Endothelial cell (in vitro differentiated cells): ENCODE measurements at regions not wholly inside any gene's neighbourhood (a gene's known extent, or its start where the extent isn't known, plus 50 kb on each side); places are given as distances from the start of the nearest gene placed in this dataset.
A peak's percentile ranks its signal among the peaks of the same experiment; 100 is the strongest.

ENCODE experiments used
- DNase-seq: peaks from one replicate; pipeline ENCODE4 v3.0.0; 2021; ENCODE audit warnings: low spot score
- H3K27ac Mint-ChIP-seq: one replicate; pipeline ENCODE4 v1.8.0; 2021; ENCODE audit warnings: mixed read lengths, inconsistent platforms; ENCODE audit not compliant: unreplicated experiment
- H3K27me3 Mint-ChIP-seq: one replicate; pipeline ENCODE4 v1.8.0; 2021; ENCODE audit warnings: mild to moderate bottlenecking, moderate library complexity, mixed read lengths, inconsistent platforms; ENCODE audit not compliant: unreplicated experiment
- H3K36me3 Mint-ChIP-seq: one replicate; pipeline ENCODE4 v1.8.0; 2021; ENCODE audit warnings: mild to moderate bottlenecking, low read depth, mixed read lengths, inconsistent platforms; ENCODE audit not compliant: unreplicated experiment
- H3K4me1 Mint-ChIP-seq: one replicate; pipeline ENCODE4 v1.8.0; 2021; ENCODE audit warnings: mild to moderate bottlenecking, mixed read lengths, inconsistent platforms; ENCODE audit not compliant: unreplicated experiment
- H3K4me3 Mint-ChIP-seq: one replicate; pipeline ENCODE4 v1.8.0; 2021; ENCODE audit warnings: mild to moderate bottlenecking, mixed read lengths, inconsistent platforms; ENCODE audit not compliant: unreplicated experiment
- H3K9me3 Mint-ChIP-seq: one replicate; pipeline ENCODE4 v1.8.0; 2021; ENCODE audit warnings: mixed read lengths, inconsistent platforms; ENCODE audit not compliant: unreplicated experiment
- TF ChIP-seq, protein P1 (sequence below): fragments of 200-600 bp; sonication (generic); IDR thresholded peaks from one replicate; pipeline ENCODE4 v1.5.0; 2021; ENCODE audit warnings: antibody characterized with exemption; ENCODE audit not compliant: unreplicated experiment

DNA sequence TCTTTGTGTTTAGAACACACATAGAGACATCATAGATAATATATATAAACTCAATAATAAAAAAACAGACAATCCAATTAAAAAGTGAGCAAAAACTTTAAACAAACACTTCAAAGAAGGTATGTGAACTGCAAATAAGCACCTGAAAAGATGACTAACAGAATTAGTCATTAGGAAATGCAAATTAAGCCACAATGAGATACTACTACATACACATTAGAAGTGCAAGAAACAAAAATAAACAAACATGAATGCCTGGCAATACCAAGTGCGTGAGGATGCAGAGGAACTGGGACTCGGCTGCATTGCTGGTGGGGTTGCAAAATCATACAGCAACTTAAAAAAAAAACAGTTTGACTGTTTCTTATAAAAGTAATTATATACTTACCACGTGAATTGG, 799.0 kb downstream of the KCNJ2 start:
- Mint-ChIP-seq H3K36me3 (no peaks in the 10 kb centered on the region), H3K4me1 (no peaks in the 10 kb centered on the region), H3K27ac (no peak overlapping the region), H3K4me3 (no peak overlapping the region), H3K9me3 (no peaks in the 10 kb centered on the region), H3K27me3 (peaks cover 2% of the 10 kb centered on the region)
- TF ChIP-seq, protein P1, sequence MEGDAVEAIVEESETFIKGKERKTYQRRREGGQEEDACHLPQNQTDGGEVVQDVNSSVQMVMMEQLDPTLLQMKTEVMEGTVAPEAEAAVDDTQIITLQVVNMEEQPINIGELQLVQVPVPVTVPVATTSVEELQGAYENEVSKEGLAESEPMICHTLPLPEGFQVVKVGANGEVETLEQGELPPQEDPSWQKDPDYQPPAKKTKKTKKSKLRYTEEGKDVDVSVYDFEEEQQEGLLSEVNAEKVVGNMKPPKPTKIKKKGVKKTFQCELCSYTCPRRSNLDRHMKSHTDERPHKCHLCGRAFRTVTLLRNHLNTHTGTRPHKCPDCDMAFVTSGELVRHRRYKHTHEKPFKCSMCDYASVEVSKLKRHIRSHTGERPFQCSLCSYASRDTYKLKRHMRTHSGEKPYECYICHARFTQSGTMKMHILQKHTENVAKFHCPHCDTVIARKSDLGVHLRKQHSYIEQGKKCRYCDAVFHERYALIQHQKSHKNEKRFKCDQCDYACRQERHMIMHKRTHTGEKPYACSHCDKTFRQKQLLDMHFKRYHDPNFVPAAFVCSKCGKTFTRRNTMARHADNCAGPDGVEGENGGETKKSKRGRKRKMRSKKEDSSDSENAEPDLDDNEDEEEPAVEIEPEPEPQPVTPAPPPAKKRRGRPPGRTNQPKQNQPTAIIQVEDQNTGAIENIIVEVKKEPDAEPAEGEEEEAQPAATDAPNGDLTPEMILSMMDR, result no peak
- no peak for DNase-seq

DNA sequence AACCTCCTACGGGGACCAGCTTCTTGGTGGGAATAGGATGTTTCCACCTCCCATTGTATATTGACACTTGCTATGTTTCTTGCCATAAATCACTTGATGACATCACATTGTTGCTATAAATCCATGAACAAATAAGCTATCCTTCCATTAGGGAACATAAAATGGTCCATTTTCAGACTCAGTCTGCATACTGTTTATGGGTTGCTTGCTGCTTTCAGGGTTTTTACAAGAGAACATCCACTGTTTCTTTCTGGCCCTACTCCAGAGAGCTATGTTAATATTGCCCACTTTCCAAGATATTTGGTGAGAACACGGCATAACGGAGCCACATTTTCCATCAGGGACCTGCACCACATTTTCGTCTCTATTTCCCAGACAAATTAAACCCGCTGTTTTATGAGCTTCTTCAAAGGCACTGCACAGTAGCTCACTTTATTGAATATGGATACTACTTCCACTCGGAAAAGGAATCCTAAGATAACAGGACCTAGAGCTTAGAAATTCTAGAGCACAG, 800.2 kb downstream of the KCNJ2 start:
- Mint-ChIP-seq H3K27me3 (peaks cover 2% of the 10 kb centered on the region), H3K4me1 (no peaks in the 10 kb centered on the region), H3K27ac (no peak overlapping the region), H3K4me3 (no peak overlapping the region), H3K36me3 (no peaks in the 10 kb centered on the region), H3K9me3 (no peaks in the 10 kb centered on the region)
- no peak for DNase-seq
- TF ChIP-seq, protein P1, result no peak

DNA sequence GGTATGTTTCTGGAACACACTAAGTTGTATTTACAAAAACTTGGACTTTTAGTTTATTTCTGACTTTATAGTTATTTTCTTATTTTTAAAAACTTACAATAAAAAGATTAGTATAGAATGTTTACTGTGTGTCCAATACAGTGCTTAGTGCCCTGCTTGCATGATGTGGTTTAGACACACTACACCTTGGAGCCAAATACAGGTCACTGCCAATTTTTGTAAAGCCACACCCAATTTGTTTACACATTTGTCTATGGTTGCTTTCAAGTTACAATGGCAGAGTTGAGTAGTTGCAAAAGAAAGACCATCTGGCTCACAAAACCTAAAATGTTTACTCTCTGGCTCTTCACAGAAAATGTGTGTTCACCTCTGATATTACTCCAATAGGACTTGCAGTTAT, 807.1 kb downstream of the KCNJ2 start:
- H3K36me3 Mint-ChIP-seq, result peaks cover 7% of the 10 kb centered on the region
- TF ChIP-seq, protein P1, result no peak
- no peak overlapping the region for H3K4me3 Mint-ChIP-seq
- DNase-seq, result no peak
- no peaks in the 10 kb centered on the region for H3K27me3 Mint-ChIP-seq
- H3K27ac Mint-ChIP-seq, result no peak overlapping the region
- H3K4me1 Mint-ChIP-seq, result no peaks in the 10 kb centered on the region
- no peaks in the 10 kb centered on the region for H3K9me3 Mint-ChIP-seq

DNA sequence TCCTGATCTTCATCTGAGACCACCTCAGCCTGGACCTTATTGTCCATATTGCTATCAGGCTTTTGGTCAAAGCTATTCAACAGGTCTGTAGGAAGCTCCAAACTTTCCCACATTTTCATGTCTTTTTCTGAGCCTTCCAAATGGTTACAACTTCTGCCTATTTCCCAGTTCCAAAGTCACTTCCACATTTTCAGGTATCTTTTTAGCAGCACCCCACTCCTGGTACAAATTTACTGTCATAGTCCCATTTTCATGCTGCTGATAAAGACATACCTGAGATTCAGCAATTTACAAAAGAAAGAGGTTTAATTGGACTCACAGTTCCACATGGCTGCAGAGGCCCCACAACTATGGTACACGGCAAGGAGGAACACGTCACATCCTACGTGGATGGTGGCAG, 815.5 kb downstream of the KCNJ2 start:
- Mint-ChIP-seq H3K27me3 (no peaks in the 10 kb centered on the region), H3K36me3 (peaks cover 14% of the 10 kb centered on the region), H3K4me1 (peaks cover 5% of the 10 kb centered on the region), H3K9me3 (peaks cover 24% of the 10 kb centered on the region), H3K4me3 (peak overlapping the region; percentile 24), H3K27ac (no peak overlapping the region)
- TF ChIP-seq, protein P1, result no peak
- no peak for DNase-seq

DNA sequence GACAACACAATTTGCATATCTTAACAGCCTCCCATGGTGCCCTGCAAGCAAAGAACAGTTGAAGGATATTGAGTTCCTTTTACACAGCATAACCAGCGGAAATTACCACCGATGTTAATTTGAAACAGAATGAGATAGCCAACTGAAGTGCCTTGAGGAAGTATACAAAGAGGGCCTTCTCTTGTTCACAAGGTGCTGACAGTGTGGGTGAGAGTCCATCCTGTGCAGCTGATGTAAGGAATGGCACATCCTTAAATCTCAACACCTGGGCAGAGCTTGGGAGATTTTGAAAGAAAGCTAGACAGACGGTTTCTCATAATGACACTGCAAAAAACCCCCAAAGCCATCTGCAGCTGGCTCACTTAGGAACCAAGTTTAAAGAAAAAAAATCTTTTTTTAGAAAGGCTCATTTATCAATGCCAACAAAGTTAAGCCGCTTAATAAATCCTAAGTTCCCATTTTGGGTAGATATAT, 818.6 kb downstream of the KCNJ2 start:
- Mint-ChIP-seq H3K4me3 (no peak overlapping the region), H3K36me3 (peaks cover 13% of the 10 kb centered on the region), H3K4me1 (peaks cover 5% of the 10 kb centered on the region), H3K27ac (no peak overlapping the region), H3K9me3 (peaks cover 24% of the 10 kb centered on the region), H3K27me3 (no peaks in the 10 kb centered on the region)
- TF ChIP-seq, protein P1, result no peak
- no peak for DNase-seq
